ENCODE measurements at regions not wholly inside any gene's neighbourhood (a gene's known extent, or its start where the extent isn't known, plus 50 kb on each side); places are given as distances from the start of the nearest gene placed in this dataset.

- H3K27ac Mint-ChIP-seq, result no peak overlapping the region
- Histone ChIP-seq H3K4me3 (ENCODE audit: low read length) (no peak overlapping the region), H3K4me1 (ENCODE audit: control insufficient read depth, insufficient read depth, low read length) (no peaks in the 10 kb centered on the region), H3K27me3 (ENCODE audit: control insufficient read depth, insufficient read depth, low read length, poor library complexity, severe bottlenecking) (no peaks in the 10 kb centered on the region), H3K36me3 (ENCODE audit: control insufficient read depth, insufficient read depth, low read length) (no peaks in the 10 kb centered on the region), H3K9ac (ENCODE audit: extremely low read depth, low read length, poor library complexity, severe bottlenecking) (no peak overlapping the region), H3K9me3 (ENCODE audit: control insufficient read depth, low read length) (no peaks in the 10 kb centered on the region), H3K27ac (ENCODE audit: low read depth, low read length) (no peak overlapping the region)
- WGBS, 2 experiments (ENCODE audit: insufficient coverage in 1 of 2, insufficient read length in 1 of 2), result 93 to 99% methylated on average over 9 to 11 of the region's 11 CpGs
- no peak overlapping the region for H3K4me3 Mint-ChIP-seq
- H3K9me3 Mint-ChIP-seq, result peaks cover 2% of the 10 kb centered on the region
- H3K27me3 Mint-ChIP-seq (ENCODE audit: insufficient read depth), result no peaks in the 10 kb centered on the region
- TF ChIP-seq CTCF (conservative IDR thresholded peaks at IDR 0.05), result no peak
- no peak for DNase-seq
- no peaks in the 10 kb centered on the region for H3K36me3 Mint-ChIP-seq (ENCODE audit: low read depth)
- no peaks in the 10 kb centered on the region for H3K4me1 Mint-ChIP-seq
Measured at GRCh38 chr2:8009010-8009597, 672.8 kb upstream of the ID2 start.

DNA sequence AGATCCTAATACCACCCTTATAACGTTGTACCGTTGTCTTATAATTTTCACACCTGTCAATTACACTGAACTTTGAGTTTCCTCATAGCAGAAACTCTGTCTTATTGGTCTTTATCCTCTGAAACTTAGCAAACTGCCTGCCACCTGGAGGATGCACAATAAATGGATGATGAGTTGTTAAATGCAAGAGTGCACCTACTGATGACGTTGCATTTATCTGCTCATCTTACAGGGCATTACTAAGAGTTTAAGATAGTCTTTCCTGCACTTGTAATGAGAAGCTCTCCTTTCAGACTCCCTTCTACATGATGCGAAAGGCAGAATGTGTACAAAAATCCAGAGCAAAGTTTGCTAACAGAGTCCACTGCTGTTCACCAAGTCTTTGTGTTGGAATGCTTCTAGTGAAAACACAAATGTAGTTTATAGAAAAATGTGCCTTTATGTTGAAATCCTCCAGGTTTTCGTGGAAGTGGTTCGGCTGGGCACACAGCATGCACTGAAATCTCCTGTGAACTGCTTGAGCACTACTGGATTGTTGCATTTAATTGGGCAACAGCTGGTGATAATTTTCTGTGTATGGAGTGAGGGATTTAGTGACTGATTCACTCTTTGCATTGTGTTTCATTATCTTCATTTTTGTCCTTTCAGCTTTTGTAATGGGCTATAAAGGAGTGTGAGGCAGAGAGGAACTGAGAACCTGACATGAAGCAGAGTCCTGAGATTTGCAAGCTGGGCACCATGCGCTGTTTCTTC, 665.8 kb upstream of the ID2 start:
- no peak for TF ChIP-seq CTCF (conservative IDR thresholded peaks at IDR 0.05)
- whole genome bisulfite sequencing, 2 experiments (ENCODE audit: insufficient coverage in 1 of 2, insufficient read length in 1 of 2), result 85 to 89% methylated on average over 7 of the region's 7 CpGs
- H3K4me3 Mint-ChIP-seq, result no peak overlapping the region

DNA sequence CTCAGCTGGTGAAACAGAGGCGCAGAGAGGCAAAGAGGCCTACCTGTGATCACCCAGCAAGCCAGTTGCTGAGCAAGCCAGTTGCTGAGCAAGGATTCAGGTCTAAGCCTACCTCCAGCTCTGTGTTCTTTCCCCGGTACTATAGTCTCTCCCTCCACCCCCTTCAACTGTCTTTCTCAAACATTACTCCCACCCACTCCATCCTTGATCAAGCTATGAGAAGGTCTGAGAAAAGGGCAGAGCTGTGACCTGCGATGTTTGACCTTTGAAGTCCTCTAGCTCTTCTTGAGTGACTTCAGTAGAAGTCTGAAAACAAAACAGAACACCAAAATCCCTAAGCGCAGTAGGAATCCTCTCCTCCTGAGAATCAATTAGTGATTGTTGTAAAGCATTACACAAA, 665.2 kb upstream of the ID2 start:
- Mint-ChIP-seq H3K4me3 (no peak overlapping the region), H3K27me3 (ENCODE audit: insufficient read depth) (no peaks in the 10 kb centered on the region), H3K4me1 (peaks cover 4% of the 10 kb centered on the region), H3K36me3 (ENCODE audit: low read depth) (no peaks in the 10 kb centered on the region), H3K9me3 (no peaks in the 10 kb centered on the region), H3K27ac (no peak overlapping the region)
- 93% methylated on average over 4 of the region's 4 CpGs; no CpG with 5 or more reads in 1 of the 2 experiments for WGBS, 2 experiments (ENCODE audit: insufficient coverage in 1 of 2, insufficient read length in 1 of 2)
- no peaks in the 10 kb centered on the region for H3K36me3 ChIP-seq (ENCODE audit: control insufficient read depth, insufficient read depth, low read length)
- H3K4me1 ChIP-seq (ENCODE audit: control insufficient read depth, insufficient read depth, low read length), result no peaks in the 10 kb centered on the region
- no peak for DNase-seq
- H3K4me3 ChIP-seq (ENCODE audit: low read length), result no peak overlapping the region
- H3K27me3 ChIP-seq (ENCODE audit: control insufficient read depth, insufficient read depth, low read length, poor library complexity, severe bottlenecking), result no peaks in the 10 kb centered on the region
- H3K27ac ChIP-seq (ENCODE audit: low read depth, low read length), result no peak overlapping the region
- H3K9me3 ChIP-seq (ENCODE audit: control insufficient read depth, low read length), result no peaks in the 10 kb centered on the region
- no peak overlapping the region for H3K9ac ChIP-seq (ENCODE audit: extremely low read depth, low read length, poor library complexity, severe bottlenecking)
- no peak for TF ChIP-seq CTCF (conservative IDR thresholded peaks at IDR 0.05)

More for the DNA sequence above, 665.8 kb upstream of the ID2 start:
- Mint-ChIP-seq H3K9me3 (no peaks in the 10 kb centered on the region), H3K27me3 (ENCODE audit: insufficient read depth) (no peaks in the 10 kb centered on the region), H3K27ac (no peak overlapping the region), H3K36me3 (ENCODE audit: low read depth) (no peaks in the 10 kb centered on the region), H3K4me1 (peaks cover 4% of the 10 kb centered on the region)
- no peak for DNase-seq
- Histone ChIP-seq H3K27ac (ENCODE audit: low read depth, low read length) (no peak overlapping the region), H3K27me3 (ENCODE audit: control insufficient read depth, insufficient read depth, low read length, poor library complexity, severe bottlenecking) (no peaks in the 10 kb centered on the region), H3K4me1 (ENCODE audit: control insufficient read depth, insufficient read depth, low read length) (no peaks in the 10 kb centered on the region), H3K9me3 (ENCODE audit: control insufficient read depth, low read length) (no peaks in the 10 kb centered on the region), H3K9ac (ENCODE audit: extremely low read depth, low read length, poor library complexity, severe bottlenecking) (no peak overlapping the region), H3K36me3 (ENCODE audit: control insufficient read depth, insufficient read depth, low read length) (no peaks in the 10 kb centered on the region), H3K4me3 (ENCODE audit: low read length) (no peak overlapping the region)

All from endodermal cell (in vitro differentiated cells).